HCT116 (cell line): ENCODE measurements at regions not wholly inside any gene's neighbourhood (a gene's known extent, or its start where the extent isn't known, plus 50 kb on each side); places are given as distances from the start of the nearest gene placed in this dataset.

ENCODE experiments used
- FOSL1 ChIP-seq: IDR thresholded peaks from 2 replicates; pipeline ENCODE4 v1.6.1; 2012; ENCODE audit warnings: low read depth
- JUND ChIP-seq: IDR thresholded peaks from 2 replicates; pipeline ENCODE4 v1.6.1; 2012
- POLR2AphosphoS5 ChIP-seq: IDR thresholded peaks from 2 replicates; pipeline ENCODE4 v1.6.1; 2011; ENCODE audit warnings: mild to moderate bottlenecking, low read depth, low read length, moderate library complexity
- YY1 ChIP-seq: IDR thresholded peaks from 2 replicates; pipeline ENCODE4 v1.6.1; 2011; ENCODE audit warnings: low read length, low read depth, moderate library complexity, mild to moderate bottlenecking; ENCODE audit not compliant: insufficient replicate concordance; ENCODE audit errors: extremely low read depth
- ZNF274 ChIP-seq: fragments of 200-500 bp; sonication (Bioruptor generic); IDR thresholded peaks from 2 replicates; pipeline ENCODE4 v1.6.1; 2014; ENCODE audit warnings: mild to moderate bottlenecking, low read depth, low read length, inconsistent platforms
- TF ChIP-seq, protein P1 (sequence below), 3 experiments: fragments of 200-600 bp in 1 of 3; sonication (generic) in 1 of 3; IDR thresholded peaks in 2 of 3; conservative IDR thresholded peaks in 1 of 3; 2 replicates each; pipeline ENCODE4 v1.5.1; 2012 to 2017; ENCODE audit warnings: low read depth in 2 of 3, low read length in 2 of 3, antibody characterized with exemption in 1 of 3, borderline replicate concordance in 1 of 3, control low read depth in 1 of 3, mild to moderate bottlenecking in 1 of 3, mixed read lengths in 1 of 3, mixed run types in 1 of 3, moderate library complexity in 1 of 3; ENCODE audit not compliant: insufficient read depth in 1 of 3
- TF ChIP-seq, protein P2 (sequence below): IDR thresholded peaks from 2 replicates; pipeline ENCODE4 v1.6.1; 2012
- TF ChIP-seq, protein P3 (sequence below): IDR thresholded peaks from 2 replicates; pipeline ENCODE4 v1.6.1; 2012; ENCODE audit warnings: low read depth

DNA sequence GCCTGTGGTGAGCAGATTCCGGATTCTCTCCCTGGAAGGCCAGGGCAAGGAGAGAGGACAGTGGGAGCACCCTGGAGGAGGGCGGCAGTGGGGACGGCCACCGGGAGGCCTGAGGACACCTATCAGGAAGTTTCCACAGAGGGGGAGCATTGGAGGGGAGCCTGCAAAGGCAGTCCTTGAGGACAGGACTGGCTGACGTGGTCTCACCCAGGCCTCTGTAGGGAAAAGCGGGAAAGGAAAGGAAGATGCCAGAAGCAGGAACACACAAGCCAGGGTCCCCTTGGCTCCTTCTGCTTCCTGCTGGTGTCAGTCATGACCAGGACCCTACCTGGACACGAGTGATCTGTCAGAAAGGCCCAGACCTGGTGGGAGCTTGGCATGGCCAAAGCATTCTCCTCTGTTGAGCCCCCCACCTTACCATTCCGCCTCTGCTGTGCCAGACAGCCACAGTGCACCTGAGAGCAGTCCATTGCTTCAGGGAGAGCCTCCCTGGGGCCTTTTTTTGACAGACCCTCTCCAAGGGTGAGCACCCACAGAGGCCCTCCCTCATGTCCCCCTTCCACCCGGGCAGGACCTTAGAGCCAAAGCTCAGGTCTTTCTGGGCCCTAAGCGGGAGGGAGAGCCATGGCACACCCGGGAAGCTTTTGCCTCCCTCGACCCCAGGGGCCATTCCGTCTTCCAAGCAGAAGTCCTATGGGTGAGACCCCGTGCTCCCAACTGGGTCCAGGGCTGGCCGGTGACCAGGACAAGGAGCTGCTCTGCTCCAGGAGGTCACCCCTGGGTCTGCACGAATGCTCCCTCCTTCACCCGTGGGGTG lies 333.1 kb downstream of the DYSF start:
- TF ChIP-seq, protein P1, sequence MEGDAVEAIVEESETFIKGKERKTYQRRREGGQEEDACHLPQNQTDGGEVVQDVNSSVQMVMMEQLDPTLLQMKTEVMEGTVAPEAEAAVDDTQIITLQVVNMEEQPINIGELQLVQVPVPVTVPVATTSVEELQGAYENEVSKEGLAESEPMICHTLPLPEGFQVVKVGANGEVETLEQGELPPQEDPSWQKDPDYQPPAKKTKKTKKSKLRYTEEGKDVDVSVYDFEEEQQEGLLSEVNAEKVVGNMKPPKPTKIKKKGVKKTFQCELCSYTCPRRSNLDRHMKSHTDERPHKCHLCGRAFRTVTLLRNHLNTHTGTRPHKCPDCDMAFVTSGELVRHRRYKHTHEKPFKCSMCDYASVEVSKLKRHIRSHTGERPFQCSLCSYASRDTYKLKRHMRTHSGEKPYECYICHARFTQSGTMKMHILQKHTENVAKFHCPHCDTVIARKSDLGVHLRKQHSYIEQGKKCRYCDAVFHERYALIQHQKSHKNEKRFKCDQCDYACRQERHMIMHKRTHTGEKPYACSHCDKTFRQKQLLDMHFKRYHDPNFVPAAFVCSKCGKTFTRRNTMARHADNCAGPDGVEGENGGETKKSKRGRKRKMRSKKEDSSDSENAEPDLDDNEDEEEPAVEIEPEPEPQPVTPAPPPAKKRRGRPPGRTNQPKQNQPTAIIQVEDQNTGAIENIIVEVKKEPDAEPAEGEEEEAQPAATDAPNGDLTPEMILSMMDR (IDR thresholded peaks at IDR 0.05 in 2 of 3, conservative IDR thresholded peaks at IDR 0.05 in 1 of 3; ENCODE audit: borderline replicate concordance in 1 of 3, insufficient read depth in 1 of 3, low read depth in 2 of 3, low read length in 2 of 3), result no peak
- TF ChIP-seq, protein P2, sequence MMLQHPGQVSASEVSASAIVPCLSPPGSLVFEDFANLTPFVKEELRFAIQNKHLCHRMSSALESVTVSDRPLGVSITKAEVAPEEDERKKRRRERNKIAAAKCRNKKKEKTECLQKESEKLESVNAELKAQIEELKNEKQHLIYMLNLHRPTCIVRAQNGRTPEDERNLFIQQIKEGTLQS, result no peak
- no peak for TF ChIP-seq ZNF274
- no peak for TF ChIP-seq POLR2AphosphoS5
- TF ChIP-seq, protein P3, sequence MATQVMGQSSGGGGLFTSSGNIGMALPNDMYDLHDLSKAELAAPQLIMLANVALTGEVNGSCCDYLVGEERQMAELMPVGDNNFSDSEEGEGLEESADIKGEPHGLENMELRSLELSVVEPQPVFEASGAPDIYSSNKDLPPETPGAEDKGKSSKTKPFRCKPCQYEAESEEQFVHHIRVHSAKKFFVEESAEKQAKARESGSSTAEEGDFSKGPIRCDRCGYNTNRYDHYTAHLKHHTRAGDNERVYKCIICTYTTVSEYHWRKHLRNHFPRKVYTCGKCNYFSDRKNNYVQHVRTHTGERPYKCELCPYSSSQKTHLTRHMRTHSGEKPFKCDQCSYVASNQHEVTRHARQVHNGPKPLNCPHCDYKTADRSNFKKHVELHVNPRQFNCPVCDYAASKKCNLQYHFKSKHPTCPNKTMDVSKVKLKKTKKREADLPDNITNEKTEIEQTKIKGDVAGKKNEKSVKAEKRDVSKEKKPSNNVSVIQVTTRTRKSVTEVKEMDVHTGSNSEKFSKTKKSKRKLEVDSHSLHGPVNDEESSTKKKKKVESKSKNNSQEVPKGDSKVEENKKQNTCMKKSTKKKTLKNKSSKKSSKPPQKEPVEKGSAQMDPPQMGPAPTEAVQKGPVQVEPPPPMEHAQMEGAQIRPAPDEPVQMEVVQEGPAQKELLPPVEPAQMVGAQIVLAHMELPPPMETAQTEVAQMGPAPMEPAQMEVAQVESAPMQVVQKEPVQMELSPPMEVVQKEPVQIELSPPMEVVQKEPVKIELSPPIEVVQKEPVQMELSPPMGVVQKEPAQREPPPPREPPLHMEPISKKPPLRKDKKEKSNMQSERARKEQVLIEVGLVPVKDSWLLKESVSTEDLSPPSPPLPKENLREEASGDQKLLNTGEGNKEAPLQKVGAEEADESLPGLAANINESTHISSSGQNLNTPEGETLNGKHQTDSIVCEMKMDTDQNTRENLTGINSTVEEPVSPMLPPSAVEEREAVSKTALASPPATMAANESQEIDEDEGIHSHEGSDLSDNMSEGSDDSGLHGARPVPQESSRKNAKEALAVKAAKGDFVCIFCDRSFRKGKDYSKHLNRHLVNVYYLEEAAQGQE, result no peak
- TF ChIP-seq FOSL1, result no peak
- no peak for TF ChIP-seq JUND
- TF ChIP-seq YY1, result no peak
